ENCODE measurements at regions not wholly inside any gene's neighbourhood (a gene's known extent, or its start where the extent isn't known, plus 50 kb on each side); places are given as distances from the start of the nearest gene placed in this dataset.

DNA sequence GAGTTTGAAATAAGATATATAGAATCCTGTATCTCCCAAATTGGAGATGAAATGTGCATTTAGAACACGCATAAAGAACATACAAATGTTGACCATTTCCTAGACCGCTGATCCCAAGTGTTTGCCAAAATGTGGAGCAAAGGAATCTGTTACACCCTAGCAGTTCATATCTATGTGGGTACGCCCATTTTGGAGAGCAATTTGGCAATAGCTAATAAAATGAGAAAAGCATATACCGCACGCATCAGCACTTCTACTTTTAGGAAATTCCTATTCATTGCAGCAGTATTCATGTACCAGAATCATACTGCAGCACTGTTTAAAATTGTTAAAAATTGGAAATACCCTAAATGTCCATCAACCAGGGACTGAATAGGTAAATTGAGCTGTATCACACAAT lies 937.8 kb downstream of the BCL11B start:
- TF ChIP-seq, protein P1, sequence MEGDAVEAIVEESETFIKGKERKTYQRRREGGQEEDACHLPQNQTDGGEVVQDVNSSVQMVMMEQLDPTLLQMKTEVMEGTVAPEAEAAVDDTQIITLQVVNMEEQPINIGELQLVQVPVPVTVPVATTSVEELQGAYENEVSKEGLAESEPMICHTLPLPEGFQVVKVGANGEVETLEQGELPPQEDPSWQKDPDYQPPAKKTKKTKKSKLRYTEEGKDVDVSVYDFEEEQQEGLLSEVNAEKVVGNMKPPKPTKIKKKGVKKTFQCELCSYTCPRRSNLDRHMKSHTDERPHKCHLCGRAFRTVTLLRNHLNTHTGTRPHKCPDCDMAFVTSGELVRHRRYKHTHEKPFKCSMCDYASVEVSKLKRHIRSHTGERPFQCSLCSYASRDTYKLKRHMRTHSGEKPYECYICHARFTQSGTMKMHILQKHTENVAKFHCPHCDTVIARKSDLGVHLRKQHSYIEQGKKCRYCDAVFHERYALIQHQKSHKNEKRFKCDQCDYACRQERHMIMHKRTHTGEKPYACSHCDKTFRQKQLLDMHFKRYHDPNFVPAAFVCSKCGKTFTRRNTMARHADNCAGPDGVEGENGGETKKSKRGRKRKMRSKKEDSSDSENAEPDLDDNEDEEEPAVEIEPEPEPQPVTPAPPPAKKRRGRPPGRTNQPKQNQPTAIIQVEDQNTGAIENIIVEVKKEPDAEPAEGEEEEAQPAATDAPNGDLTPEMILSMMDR (IDR thresholded peaks at IDR 0.05): no peak
- no peak for TF ChIP-seq ZFX (IDR thresholded peaks at IDR 0.05; ENCODE audit: borderline replicate concordance)
